Osteoblast (primary cell): ENCODE measurements at regions not wholly inside any gene's neighbourhood (a gene's known extent, or its start where the extent isn't known, plus 50 kb on each side); places are given as distances from the start of the nearest gene placed in this dataset.

Experiments
- DNase-seq: peaks from one replicate; pipeline ENCODE4 v3.0.0; 2011; ENCODE audit warnings: low spot score, mixed read lengths; ENCODE audit not compliant: insufficient read length; ENCODE audit errors: missing footprints
- H2AFZ ChIP-seq: 2 replicates; pipeline ENCODE4 v1.6.0; 2011; ENCODE audit warnings: mild to moderate bottlenecking, low read length
- H3K27ac ChIP-seq: 2 replicates; pipeline ENCODE4 v1.5.1; 2011; ENCODE audit warnings: mild to moderate bottlenecking, low read depth, low read length, moderate library complexity
- H3K27me3 ChIP-seq: 2 replicates; pipeline ENCODE4 v1.6.0; 2012; ENCODE audit warnings: mild to moderate bottlenecking, control low read depth, inconsistent platforms, low read length, moderate library complexity; ENCODE audit not compliant: insufficient read depth
- H3K36me3 ChIP-seq: 2 replicates; pipeline ENCODE4 v1.5.1; 2011; ENCODE audit warnings: mild to moderate bottlenecking, low read length, control low read depth, moderate library complexity; ENCODE audit not compliant: insufficient read depth
- H3K4me1 ChIP-seq: 2 replicates; pipeline ENCODE4 v1.5.1; 2011; ENCODE audit warnings: mild to moderate bottlenecking, low read length, control low read depth, moderate library complexity; ENCODE audit not compliant: insufficient read depth
- H3K4me2 ChIP-seq: 2 replicates; pipeline ENCODE4 v1.6.0; 2011; ENCODE audit warnings: mild to moderate bottlenecking, low read length; ENCODE audit not compliant: insufficient read depth
- H3K4me3 ChIP-seq: fragments of 200-600 bp; sonication (generic); 3 replicates; pipeline ENCODE4 v1.5.1; 2012; ENCODE audit warnings: mild to moderate bottlenecking, low read length, inconsistent platforms; ENCODE audit not compliant: insufficient read depth
- H3K79me2 ChIP-seq: 2 replicates; pipeline ENCODE4 v1.6.0; 2012; ENCODE audit warnings: mild to moderate bottlenecking, low read length, control low read depth, inconsistent platforms; ENCODE audit not compliant: insufficient read depth
- H3K9me3 ChIP-seq: 2 replicates; pipeline ENCODE4 v1.5.1; 2011; ENCODE audit warnings: low read depth, low read length, control low read depth
- H4K20me1 ChIP-seq: 2 replicates; pipeline ENCODE4 v1.6.0; 2012; ENCODE audit warnings: mild to moderate bottlenecking, low read length, control low read depth; ENCODE audit not compliant: insufficient read depth
- TF ChIP-seq, protein P1 (sequence below): IDR thresholded peaks from 2 replicates; pipeline ENCODE4 v1.5.1; 2011; ENCODE audit warnings: mild to moderate bottlenecking, low read depth, low read length, moderate library complexity; ENCODE audit errors: extremely low read depth

DNA sequence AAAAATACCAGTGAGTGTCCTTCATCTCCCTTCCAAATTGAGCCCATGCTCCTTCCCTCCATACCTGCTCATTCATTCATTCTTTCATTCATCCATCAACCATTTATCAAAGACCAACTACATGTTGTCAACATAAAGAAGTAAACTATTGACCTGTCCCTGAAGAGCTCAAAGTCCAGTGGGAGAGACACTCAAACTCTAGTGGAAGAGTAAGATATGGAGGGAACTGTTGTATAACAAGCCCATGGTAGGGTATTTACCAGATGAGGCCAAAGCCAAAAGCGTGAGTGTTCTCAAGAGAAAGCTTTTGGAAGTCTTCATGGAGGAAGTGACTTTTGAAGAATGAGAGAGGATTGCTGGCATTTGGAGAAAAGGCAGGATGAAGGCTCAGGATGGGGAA is 163.4 kb upstream of the SPACA1 start:
- Histone ChIP-seq H3K4me1 (no peaks in the 10 kb centered on the region), H3K27ac (no peak overlapping the region), H3K9me3 (no peaks in the 10 kb centered on the region), H3K4me3 (no peak overlapping the region), H3K36me3 (no peaks in the 10 kb centered on the region), H3K4me2 (no peak overlapping the region), H3K79me2 (no peaks in the 10 kb centered on the region), H3K27me3 (peaks cover 29% of the 10 kb centered on the region), H2AFZ (no peak overlapping the region), H4K20me1 (no peaks in the 10 kb centered on the region)
- TF ChIP-seq, protein P1, sequence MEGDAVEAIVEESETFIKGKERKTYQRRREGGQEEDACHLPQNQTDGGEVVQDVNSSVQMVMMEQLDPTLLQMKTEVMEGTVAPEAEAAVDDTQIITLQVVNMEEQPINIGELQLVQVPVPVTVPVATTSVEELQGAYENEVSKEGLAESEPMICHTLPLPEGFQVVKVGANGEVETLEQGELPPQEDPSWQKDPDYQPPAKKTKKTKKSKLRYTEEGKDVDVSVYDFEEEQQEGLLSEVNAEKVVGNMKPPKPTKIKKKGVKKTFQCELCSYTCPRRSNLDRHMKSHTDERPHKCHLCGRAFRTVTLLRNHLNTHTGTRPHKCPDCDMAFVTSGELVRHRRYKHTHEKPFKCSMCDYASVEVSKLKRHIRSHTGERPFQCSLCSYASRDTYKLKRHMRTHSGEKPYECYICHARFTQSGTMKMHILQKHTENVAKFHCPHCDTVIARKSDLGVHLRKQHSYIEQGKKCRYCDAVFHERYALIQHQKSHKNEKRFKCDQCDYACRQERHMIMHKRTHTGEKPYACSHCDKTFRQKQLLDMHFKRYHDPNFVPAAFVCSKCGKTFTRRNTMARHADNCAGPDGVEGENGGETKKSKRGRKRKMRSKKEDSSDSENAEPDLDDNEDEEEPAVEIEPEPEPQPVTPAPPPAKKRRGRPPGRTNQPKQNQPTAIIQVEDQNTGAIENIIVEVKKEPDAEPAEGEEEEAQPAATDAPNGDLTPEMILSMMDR: no peak
- no peak for DNase-seq

DNA sequence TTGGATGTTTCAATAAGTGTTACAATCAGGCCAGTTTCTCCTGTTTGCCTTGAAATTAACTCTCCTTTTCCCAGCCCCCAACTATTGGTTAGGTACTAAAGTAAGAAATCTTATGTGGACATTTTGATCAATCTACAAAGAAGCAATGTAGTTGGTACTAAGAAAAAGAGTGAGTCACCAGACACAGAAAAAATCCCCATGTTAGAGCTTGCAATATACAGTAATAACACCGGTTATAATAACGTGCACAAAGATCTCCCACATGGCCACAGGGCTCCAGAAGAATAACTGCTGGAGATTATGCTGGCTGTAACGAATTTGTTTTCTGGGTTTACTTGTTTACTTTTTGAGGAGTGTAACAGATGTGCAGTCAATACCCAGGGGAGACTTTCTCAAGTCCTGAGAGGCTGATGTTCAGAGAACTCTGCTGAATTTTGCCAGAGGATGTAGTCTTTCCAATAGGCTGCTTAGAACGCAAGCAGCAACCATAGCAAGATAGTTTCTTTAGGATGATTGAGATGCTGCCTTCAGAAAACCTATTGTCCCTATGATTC is 166.2 kb upstream of the SPACA1 start:
- no peak for DNase-seq
- Histone ChIP-seq H3K27ac (no peak overlapping the region), H2AFZ (no peak overlapping the region), H3K4me2 (no peak overlapping the region), H4K20me1 (no peaks in the 10 kb centered on the region), H3K4me1 (no peaks in the 10 kb centered on the region), H3K9me3 (no peaks in the 10 kb centered on the region), H3K79me2 (no peaks in the 10 kb centered on the region), H3K36me3 (no peaks in the 10 kb centered on the region), H3K4me3 (no peak overlapping the region), H3K27me3 (peaks cover 35% of the 10 kb centered on the region)
- TF ChIP-seq, protein P1: no peak

DNA sequence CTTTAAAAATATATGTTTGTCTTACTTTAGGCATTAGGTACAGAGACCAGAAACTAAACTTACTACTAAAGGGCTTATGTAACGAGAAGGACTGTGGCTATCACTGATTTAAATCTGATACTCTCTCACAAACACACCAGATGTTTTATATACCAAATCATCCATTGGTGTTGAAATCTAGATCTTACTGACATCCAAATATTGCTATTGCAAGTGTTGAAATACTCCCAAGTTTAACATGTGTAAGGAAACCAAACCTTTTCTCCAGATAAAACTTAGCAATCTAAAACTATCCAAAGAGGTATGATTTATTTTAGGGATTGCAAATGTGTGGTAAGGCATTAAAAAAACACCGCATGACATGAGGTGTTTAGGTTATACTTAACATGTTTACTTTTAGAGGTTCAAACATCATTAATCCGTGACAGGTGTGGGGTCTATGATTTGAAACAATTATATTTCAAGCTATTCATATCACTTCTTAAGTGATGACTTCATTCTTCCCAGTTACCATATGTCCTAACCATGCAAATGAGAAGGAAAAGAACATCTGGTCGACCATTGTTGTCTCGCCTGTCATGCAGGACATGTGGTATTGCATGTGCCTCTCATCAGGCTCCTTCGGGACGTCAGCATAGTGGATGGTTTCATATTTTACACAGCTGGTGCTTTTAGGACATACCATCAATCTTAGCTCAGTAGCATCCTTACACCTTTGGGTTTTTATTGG is 168.3 kb upstream of the SPACA1 start:
- no peaks in the 10 kb centered on the region for H3K4me1 ChIP-seq
- H3K27ac ChIP-seq: no peak overlapping the region
- no peak overlapping the region for H3K4me3 ChIP-seq
- no peaks in the 10 kb centered on the region for H3K36me3 ChIP-seq
- H3K4me2 ChIP-seq: no peak overlapping the region
- TF ChIP-seq, protein P1: no peak
- no peaks in the 10 kb centered on the region for H3K9me3 ChIP-seq
- peaks cover 29% of the 10 kb centered on the region for H3K27me3 ChIP-seq
- DNase-seq: no peak
- no peaks in the 10 kb centered on the region for H4K20me1 ChIP-seq
- no peaks in the 10 kb centered on the region for H3K79me2 ChIP-seq
- H2AFZ ChIP-seq: no peak overlapping the region

DNA sequence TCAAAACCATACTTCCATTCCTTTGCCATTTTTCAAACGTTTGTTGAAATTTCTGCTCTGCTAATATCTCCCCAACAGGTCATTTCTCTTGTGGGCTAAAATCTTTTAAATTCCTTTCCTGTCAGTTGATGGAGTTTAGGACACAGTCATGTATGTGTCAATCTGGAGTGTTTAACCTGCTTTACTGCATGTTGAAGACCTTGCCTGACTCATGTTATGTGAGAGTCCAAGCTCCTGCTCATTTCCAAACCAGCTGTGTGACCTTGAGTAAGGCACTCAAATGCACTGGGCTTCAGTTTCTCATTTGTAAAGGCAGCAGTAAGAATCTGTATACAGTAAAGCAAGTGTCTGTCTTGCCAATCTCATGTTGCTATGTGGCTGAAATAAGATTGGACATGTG is 171.9 kb upstream of the SPACA1 start:
- H3K4me1 ChIP-seq: no peaks in the 10 kb centered on the region
- no peaks in the 10 kb centered on the region for H3K79me2 ChIP-seq
- no peak overlapping the region for H3K4me3 ChIP-seq
- DNase-seq: no peak
- no peak overlapping the region for H3K27ac ChIP-seq
- no peaks in the 10 kb centered on the region for H3K9me3 ChIP-seq
- no peaks in the 10 kb centered on the region for H3K36me3 ChIP-seq
- no peak overlapping the region for H2AFZ ChIP-seq
- peaks cover 25% of the 10 kb centered on the region for H3K27me3 ChIP-seq
- H4K20me1 ChIP-seq: no peaks in the 10 kb centered on the region
- no peak overlapping the region for H3K4me2 ChIP-seq
- TF ChIP-seq, protein P1: no peak
